ENCODE measurements at regions not wholly inside any gene's neighbourhood (a gene's known extent, or its start where the extent isn't known, plus 50 kb on each side); places are given as distances from the start of the nearest gene placed in this dataset.

DNA sequence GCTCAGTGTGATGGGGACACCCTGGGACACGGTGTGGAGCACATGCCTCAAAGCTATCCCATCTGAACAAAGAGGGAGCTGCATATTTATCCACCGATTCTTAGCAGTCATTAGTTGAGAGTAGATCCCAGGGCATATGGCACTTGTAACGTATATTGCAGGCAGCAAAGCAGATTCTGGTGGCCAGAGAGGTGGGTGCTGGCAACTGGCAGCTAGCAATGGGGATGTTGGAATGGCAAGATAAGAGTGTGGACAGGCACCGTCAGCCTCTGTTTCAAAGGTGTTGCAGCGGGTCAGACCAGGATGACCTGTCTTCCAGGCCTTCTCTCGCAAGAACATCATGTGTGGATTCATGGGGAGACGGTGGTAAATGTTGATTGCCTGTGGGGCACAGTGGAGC lies 54.0 kb upstream of the ADRA1D start:
- WGBS (ENCODE audit: low lambda C conversion rate) = 12% methylated on average over 7 of the region's 7 CpGs
- Histone ChIP-seq H3K9me2 (no peaks in the 10 kb centered on the region), H3K27ac (ENCODE audit: low read depth in 2 of 2, low read length in 1 of 2) (no peak overlapping the region), H3K4me1 (ENCODE audit: control insufficient read depth in 1 of 2, insufficient read depth in 2 of 2, low read depth in 1 of 2, low read length in 1 of 2) (no peaks in the 10 kb centered on the region; a peak in 1 of 4 replicates), H3F3A (replicated peaks; ENCODE audit: insufficient read depth) (no peaks in the 10 kb centered on the region), H3K4me3 (ENCODE audit: low read depth in 2 of 2, low read length in 1 of 2) (no peak overlapping the region), H3K4me2 (no peak overlapping the region), H3K36me3 (replicated peaks in 1 of 2; ENCODE audit: control insufficient read depth in 1 of 2, insufficient read depth in 2 of 2, low read length in 1 of 2) (no peaks in the 10 kb centered on the region), H4K20me1 (ENCODE audit: insufficient read depth) (no peaks in the 10 kb centered on the region), H3K9me3 (no peaks in the 10 kb centered on the region), H3K9ac (no peak overlapping the region), H3K27me3 (ENCODE audit: insufficient read depth) (no peaks in the 10 kb centered on the region), H3K79me2 (ENCODE audit: insufficient read depth) (no peaks in the 10 kb centered on the region), H2AFZ (ENCODE audit: low read depth) (no peak overlapping the region)
- POLR2A ChIA-PET = no interaction called here
- DNase-seq = no peak
- no peak for TF ChIP-seq ELF1 (IDR thresholded peaks at IDR 0.05)
- TF ChIP-seq CHD2 (IDR thresholded peaks at IDR 0.05; ENCODE audit: low read length, partially characterized antibody) = no peak
- no peak for TF ChIP-seq MEF2A (IDR thresholded peaks at IDR 0.05; ENCODE audit: borderline replicate concordance, low read depth)
- no peak for TF ChIP-seq GABPA (IDR thresholded peaks at IDR 0.05; ENCODE audit: low read depth)
- CTCF ChIA-PET = no interaction called here

DNA sequence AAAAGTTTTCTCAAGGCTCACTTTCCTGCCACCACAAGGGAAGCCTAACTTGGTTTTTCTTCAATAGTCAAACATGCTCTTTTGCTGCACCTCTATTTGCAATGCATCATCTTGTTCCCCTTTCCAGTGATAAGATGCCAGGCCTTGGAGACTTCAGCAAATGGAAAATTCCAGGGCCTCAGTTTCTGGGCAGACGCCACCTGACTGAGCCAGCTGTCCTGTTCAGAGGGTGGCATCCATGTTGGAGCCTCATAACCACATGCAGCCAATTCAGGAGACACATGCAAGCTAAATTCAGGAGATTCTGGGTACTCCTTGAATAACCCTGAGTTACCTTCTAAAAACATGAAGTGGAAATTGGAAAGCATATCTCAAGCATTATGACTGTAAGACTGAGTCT lies 51.8 kb upstream of the ADRA1D start:
- WGBS (ENCODE audit: low lambda C conversion rate) = 43% methylated on average over 1 of the region's 1 CpG
- Histone ChIP-seq H4K20me1 (ENCODE audit: insufficient read depth) (no peaks in the 10 kb centered on the region), H3K9me2 (no peaks in the 10 kb centered on the region), H3K36me3 (replicated peaks in 1 of 2; ENCODE audit: control insufficient read depth in 1 of 2, insufficient read depth in 2 of 2, low read length in 1 of 2) (no peaks in the 10 kb centered on the region), H3K27ac (ENCODE audit: low read depth in 2 of 2, low read length in 1 of 2) (no peak overlapping the region), H3K27me3 (ENCODE audit: insufficient read depth) (no peaks in the 10 kb centered on the region), H3K9me3 (no peaks in the 10 kb centered on the region), H3K4me1 (ENCODE audit: control insufficient read depth in 1 of 2, insufficient read depth in 2 of 2, low read depth in 1 of 2, low read length in 1 of 2) (peaks cover 0 to 8% of the 10 kb centered on the region in 2 experiments; a peak in 1 of 4 replicates), H3K9ac (no peak overlapping the region), H3F3A (replicated peaks; ENCODE audit: insufficient read depth) (no peaks in the 10 kb centered on the region), H3K4me3 (ENCODE audit: low read depth in 2 of 2, low read length in 1 of 2) (no peak overlapping the region), H2AFZ (ENCODE audit: low read depth) (no peak overlapping the region), H3K4me2 (no peak overlapping the region), H3K79me2 (ENCODE audit: insufficient read depth) (no peaks in the 10 kb centered on the region)
- no peak for DNase-seq
- POLR2A ChIA-PET = no interaction called here
- TF ChIP-seq GATA2 (CRISPR knock-in tag; IDR thresholded peaks at IDR 0.05) (no peak), TEAD4 (IDR thresholded peaks at IDR 0.05; ENCODE audit: borderline replicate concordance, insufficient read depth) (no peak), ELF1 (IDR thresholded peaks at IDR 0.05) (no peak), FOSL2 (IDR thresholded peaks at IDR 0.05; ENCODE audit: borderline replicate concordance, low read depth) (no peak), RAD21 (IDR thresholded peaks at IDR 0.05; ENCODE audit: low read length) (no peak), RXRA (IDR thresholded peaks at IDR 0.05; ENCODE audit: borderline replicate concordance, low read depth) (no peak)
- TF ChIP-seq, protein P1, sequence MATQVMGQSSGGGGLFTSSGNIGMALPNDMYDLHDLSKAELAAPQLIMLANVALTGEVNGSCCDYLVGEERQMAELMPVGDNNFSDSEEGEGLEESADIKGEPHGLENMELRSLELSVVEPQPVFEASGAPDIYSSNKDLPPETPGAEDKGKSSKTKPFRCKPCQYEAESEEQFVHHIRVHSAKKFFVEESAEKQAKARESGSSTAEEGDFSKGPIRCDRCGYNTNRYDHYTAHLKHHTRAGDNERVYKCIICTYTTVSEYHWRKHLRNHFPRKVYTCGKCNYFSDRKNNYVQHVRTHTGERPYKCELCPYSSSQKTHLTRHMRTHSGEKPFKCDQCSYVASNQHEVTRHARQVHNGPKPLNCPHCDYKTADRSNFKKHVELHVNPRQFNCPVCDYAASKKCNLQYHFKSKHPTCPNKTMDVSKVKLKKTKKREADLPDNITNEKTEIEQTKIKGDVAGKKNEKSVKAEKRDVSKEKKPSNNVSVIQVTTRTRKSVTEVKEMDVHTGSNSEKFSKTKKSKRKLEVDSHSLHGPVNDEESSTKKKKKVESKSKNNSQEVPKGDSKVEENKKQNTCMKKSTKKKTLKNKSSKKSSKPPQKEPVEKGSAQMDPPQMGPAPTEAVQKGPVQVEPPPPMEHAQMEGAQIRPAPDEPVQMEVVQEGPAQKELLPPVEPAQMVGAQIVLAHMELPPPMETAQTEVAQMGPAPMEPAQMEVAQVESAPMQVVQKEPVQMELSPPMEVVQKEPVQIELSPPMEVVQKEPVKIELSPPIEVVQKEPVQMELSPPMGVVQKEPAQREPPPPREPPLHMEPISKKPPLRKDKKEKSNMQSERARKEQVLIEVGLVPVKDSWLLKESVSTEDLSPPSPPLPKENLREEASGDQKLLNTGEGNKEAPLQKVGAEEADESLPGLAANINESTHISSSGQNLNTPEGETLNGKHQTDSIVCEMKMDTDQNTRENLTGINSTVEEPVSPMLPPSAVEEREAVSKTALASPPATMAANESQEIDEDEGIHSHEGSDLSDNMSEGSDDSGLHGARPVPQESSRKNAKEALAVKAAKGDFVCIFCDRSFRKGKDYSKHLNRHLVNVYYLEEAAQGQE (IDR thresholded peaks at IDR 0.05; ENCODE audit: low read depth, low read length) = no peak
- TF ChIP-seq, protein P2, sequence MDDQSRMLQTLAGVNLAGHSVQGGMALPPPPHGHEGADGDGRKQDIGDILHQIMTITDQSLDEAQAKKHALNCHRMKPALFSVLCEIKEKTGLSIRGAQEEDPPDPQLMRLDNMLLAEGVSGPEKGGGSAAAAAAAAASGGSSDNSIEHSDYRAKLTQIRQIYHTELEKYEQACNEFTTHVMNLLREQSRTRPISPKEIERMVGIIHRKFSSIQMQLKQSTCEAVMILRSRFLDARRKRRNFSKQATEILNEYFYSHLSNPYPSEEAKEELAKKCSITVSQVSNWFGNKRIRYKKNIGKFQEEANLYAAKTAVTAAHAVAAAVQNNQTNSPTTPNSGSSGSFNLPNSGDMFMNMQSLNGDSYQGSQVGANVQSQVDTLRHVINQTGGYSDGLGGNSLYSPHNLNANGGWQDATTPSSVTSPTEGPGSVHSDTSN (IDR thresholded peaks at IDR 0.05) = no peak
- TF ChIP-seq, protein P3, sequence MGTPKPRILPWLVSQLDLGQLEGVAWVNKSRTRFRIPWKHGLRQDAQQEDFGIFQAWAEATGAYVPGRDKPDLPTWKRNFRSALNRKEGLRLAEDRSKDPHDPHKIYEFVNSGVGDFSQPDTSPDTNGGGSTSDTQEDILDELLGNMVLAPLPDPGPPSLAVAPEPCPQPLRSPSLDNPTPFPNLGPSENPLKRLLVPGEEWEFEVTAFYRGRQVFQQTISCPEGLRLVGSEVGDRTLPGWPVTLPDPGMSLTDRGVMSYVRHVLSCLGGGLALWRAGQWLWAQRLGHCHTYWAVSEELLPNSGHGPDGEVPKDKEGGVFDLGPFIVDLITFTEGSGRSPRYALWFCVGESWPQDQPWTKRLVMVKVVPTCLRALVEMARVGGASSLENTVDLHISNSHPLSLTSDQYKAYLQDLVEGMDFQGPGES (IDR thresholded peaks at IDR 0.05; ENCODE audit: low read depth, low read length) = no peak
- TF ChIP-seq, protein P4, sequence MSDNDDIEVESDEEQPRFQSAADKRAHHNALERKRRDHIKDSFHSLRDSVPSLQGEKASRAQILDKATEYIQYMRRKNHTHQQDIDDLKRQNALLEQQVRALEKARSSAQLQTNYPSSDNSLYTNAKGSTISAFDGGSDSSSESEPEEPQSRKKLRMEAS (IDR thresholded peaks at IDR 0.05; ENCODE audit: low read depth) = no peak
- TF ChIP-seq, protein P5, sequence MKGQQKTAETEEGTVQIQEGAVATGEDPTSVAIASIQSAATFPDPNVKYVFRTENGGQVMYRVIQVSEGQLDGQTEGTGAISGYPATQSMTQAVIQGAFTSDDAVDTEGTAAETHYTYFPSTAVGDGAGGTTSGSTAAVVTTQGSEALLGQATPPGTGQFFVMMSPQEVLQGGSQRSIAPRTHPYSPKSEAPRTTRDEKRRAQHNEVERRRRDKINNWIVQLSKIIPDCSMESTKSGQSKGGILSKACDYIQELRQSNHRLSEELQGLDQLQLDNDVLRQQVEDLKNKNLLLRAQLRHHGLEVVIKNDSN (IDR thresholded peaks at IDR 0.05; ENCODE audit: borderline replicate concordance, low read depth) = no peak
- CTCF ChIA-PET = interaction anchor here (1.1 kb wide), 1 partner anchor 75 kb away, joined by 3 read pairs; no protein-coding TSS in a partner anchor

All from SK-N-SH (cell line).